A673 (cell line): ENCODE measurements at regions not wholly inside any gene's neighbourhood (a gene's known extent, or its start where the extent isn't known, plus 50 kb on each side); places are given as distances from the start of the nearest gene placed in this dataset.

Experiments
- CTCF ChIP-seq: fragments of 300-800, 200-600 bp; sonication (generic); conservative IDR thresholded peaks from 2 replicates; pipeline ENCODE4 v1.5.1; 2017; ENCODE audit warnings: low read depth, mild to moderate bottlenecking, antibody characterized with exemption, low read length, moderate library complexity, mixed read lengths
- EZH2 ChIP-seq: fragments of 200-600 bp; sonication (generic); IDR thresholded peaks from 2 replicates; pipeline ENCODE4 v1.6.1; 2017; ENCODE audit warnings: borderline replicate concordance, low read depth, mild to moderate bottlenecking, mixed read lengths, antibody characterized with exemption, low read length; ENCODE audit not compliant: poor library complexity, severe bottlenecking

DNA sequence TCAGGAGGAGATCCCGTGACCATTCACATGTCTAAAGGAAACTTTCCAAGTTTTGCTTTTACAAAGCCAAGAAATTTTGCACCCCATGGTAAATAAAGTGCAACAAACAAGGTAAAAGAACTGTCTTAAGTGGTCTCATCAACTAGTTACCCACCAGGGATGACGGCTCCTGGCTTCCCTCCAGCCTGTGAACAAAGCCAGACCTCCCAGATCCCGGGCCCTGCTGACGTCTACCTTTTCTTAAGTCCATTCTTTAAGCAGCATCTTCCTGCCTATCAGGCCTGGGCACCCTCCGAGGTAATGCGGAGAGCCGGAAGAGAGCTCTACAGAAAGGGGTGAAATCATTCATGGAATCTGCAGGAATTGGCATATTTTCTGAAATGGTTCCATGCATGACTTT is 58.0 kb upstream of the DAAM1 start:
- TF ChIP-seq CTCF (no peak), EZH2 (no peak)
